CD4-positive, alpha-beta T cell treated with Interleukin-6 for 4 hours (primary cell): ENCODE measurements at regions not wholly inside any gene's neighbourhood (a gene's known extent, or its start where the extent isn't known, plus 50 kb on each side); places are given as distances from the start of the nearest gene placed in this dataset.

Experiments
- DNase-seq: peaks from one replicate; pipeline ENCODE4 v3.0.0-alpha.2; 2020; ENCODE audit warnings: mixed read lengths

- no peak for DNase-seq
Measured at GRCh38 chr20:52539891-52540290, 348.3 kb upstream of the ZFP64 start.

DNA sequence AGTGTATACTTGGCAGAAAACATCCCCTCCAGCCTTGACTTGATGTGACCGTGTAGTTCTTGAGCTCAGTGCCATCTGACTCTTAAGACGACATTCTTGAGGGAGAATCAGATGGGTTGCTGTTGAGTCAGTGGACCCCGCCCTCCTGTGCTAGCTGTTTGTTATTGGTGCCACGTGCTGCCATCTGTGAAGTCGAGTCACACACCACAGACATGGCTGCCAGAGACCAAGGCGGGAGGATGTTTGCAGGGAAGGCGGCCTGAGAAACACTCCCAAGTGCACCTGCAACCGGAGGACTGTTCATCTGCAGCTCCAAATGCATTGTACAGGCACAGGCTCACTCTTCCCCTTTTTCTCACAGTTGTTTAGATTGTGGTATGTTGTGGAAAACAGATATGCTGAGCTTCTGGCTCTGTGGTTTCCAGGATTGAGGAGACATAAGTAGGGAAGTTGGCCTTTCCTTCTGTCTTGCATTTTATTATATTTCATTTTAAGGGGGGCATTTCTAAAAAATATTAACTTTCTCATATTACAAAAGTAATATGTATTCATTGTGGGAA lies 345.3 kb upstream of the ZFP64 start:
- no peak for DNase-seq

- DNase-seq = no peak
Measured at GRCh38 chr20:52536040-52536439, 344.5 kb upstream of the ZFP64 start.

GRCh38 chr20:52534616-52535015 lies 343.0 kb upstream of the ZFP64 start:
- DNase-seq = no peak

- DNase-seq = no peak
Measured at GRCh38 chr20:52533401-52533800, 341.8 kb upstream of the ZFP64 start.

DNA sequence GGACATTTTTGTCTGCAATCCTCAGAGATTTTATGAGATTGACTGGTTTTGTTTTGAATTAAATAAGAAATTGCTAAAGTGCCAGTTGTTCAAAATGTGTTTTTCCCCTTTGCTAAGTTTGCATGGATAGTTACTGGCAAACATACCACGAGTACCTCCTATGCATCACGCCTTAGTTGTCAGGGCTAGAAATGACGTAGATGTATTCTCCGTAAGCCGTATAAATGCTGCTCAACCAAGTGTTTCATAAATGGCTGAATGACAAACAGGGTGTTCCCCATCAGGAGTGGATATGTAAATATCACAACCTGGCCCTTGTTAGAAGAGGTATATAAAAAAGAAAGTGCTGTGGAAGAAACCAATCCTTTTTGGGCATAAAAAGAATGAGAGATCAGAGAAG lies 341.1 kb upstream of the ZFP64 start:
- no peak for DNase-seq

- no peak for DNase-seq
Measured at GRCh38 chr20:52530571-52530970, 339.0 kb upstream of the ZFP64 start.

GRCh38 chr20:52529826-52530225 lies 338.2 kb upstream of the ZFP64 start:
- no peak for DNase-seq

GRCh38 chr20:52524861-52525260 lies 333.3 kb upstream of the ZFP64 start:
- DNase-seq = no peak

- DNase-seq = no peak
Measured at GRCh38 chr20:52518735-52519134, 327.2 kb upstream of the ZFP64 start.

- no peak for DNase-seq
Measured at GRCh38 chr20:52515877-52516276, 324.3 kb upstream of the ZFP64 start.

DNA sequence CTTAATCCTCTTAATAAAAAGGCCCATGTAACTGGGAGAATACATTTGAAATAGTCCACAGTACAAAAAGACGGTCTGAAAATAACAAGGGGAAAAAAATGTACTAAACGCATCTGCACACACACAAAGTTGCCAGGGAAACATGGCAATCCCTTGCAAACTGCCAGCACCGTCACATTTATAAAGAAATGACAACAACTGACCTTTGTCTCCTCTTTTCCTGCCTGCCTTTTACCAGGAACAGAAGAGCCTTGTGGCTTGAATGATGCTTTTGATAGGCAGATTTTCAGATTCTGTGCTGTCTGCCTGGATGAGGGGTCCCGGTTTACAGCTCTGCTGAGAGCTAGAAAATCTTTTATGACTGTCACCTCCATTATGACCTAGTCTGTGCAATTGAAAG lies 308.6 kb upstream of the ZFP64 start:
- DNase-seq = no peak

DNA sequence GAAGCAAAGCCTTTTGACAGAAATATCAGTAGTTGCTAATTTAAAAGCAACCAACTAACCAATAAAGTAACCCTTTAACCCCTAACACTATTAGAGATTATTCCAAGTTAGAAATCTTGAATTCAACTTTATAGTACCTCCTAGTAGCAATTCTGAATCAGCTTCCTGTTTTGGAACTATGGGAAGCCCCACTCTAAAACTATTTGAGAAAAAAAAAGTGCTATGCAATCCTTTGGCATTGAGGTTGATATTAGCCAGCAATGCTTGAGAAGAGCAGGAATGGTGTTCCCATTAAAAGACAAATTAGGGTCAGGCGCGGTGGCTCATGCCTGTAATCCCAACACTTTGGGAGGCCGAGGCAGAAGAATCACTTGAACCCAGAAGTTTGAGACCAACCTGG lies 306.2 kb upstream of the ZFP64 start:
- DNase-seq = no peak

DNA sequence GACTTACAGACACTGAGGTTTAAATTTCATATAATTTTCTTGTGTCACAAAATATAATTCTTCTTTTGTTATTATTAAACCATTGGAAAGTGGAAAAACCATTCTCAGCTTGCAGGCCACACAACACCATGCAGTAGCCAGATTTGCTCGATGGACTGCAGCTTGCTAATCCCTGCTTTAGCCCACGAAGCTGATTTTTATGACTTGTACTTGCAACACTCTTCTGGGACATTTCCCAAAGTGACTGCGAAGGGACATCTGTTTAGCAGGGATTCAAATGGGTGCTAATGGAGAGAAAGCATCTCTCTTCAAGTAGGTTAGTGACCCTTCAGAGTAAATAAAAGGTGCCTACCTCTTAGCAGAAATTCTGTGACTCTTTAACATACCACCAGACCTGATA lies 304.6 kb upstream of the ZFP64 start:
- no peak for DNase-seq

- DNase-seq = peak; percentile 64
Measured at GRCh38 chr20:52494244-52494643, 302.7 kb upstream of the ZFP64 start.

- peak; percentile 10 for DNase-seq
Measured at GRCh38 chr20:52493171-52493721, 301.7 kb upstream of the ZFP64 start.

DNA sequence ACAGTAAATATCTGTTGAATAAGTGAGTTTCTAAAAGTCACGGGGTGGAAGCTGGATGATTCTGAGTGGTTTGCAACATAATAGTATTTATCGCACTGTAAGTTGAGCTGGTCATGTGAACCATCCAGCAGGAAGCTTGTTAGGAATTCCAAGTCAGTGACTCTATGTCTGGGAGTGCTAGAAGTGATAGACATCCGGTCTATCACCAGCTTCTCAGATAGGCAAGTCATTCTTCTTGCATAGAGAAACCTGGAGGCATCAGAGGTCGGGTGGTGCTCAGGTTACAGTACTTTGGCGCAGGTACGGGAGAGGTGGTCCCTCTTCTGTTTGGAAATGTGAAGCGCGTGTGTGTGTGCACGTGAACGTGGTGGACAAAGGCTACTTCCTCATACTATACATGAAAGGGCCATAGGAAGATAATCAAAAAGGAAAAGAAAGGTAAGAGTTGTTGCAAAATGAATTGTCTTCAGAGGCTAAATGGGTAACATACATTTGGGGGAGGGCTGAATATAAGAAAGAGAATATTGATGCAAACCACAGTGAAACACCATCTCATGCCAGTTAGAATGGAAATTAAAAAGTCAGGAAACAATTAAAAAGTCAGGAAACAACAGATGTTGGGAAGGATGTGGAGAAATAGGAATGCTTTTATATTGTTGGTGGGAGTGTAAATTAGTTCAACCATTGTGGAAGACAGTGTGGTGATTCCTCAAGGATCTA lies 299.3 kb upstream of the ZFP64 start:
- DNase-seq = no peak

GRCh38 chr20:52484438-52484837 lies 292.9 kb upstream of the ZFP64 start:
- no peak for DNase-seq

GRCh38 chr20:52483382-52483781 lies 291.8 kb upstream of the ZFP64 start:
- no peak for DNase-seq

DNA sequence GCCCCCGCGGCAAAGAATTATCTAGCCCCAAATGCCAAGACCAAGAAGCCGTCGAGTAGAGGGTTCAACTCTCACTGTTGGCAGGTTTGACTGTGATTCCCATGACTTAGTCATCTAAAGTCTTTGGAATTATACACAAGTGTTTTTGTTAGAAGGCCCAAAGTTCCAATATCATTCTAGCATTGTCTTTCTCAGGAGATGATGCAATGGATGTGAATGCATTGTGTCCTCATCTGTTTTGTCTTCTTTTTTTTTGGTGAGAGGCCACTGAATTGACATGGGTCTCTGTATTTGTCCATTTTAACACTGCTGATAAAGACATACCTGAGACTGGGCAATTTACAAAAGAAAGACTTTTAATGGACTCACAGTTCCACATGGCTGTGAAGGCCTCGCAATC lies 290.5 kb upstream of the ZFP64 start:
- no peak for DNase-seq

DNA sequence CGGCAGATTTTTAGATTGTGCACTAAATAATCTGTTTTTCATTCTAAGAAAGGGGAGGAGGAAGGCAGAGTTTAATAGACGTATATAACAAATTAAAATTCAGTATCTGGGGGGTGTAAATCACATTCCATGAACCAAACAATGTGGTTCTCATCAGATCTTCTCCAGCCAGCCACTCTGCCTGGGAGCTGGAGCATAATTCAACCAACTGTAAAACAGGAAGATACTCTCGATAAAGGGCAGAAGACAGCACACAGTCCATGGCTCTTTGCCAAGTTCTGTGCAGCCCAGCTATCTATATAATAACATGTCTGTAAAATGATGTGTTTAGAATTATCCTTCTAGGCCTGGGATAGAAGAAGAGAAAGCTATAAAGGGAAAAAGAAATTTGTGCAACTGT lies 289.9 kb upstream of the ZFP64 start:
- no peak for DNase-seq

- no peak for DNase-seq
Measured at GRCh38 chr20:52476074-52476750, 284.6 kb upstream of the ZFP64 start.

GRCh38 chr20:52473186-52473585 lies 281.6 kb upstream of the ZFP64 start:
- no peak for DNase-seq

- DNase-seq = no peak
Measured at GRCh38 chr20:52470561-52470960, 279.0 kb upstream of the ZFP64 start.
